ENCODE measurements at regions not wholly inside any gene's neighbourhood (a gene's known extent, or its start where the extent isn't known, plus 50 kb on each side); places are given as distances from the start of the nearest gene placed in this dataset.

DNA sequence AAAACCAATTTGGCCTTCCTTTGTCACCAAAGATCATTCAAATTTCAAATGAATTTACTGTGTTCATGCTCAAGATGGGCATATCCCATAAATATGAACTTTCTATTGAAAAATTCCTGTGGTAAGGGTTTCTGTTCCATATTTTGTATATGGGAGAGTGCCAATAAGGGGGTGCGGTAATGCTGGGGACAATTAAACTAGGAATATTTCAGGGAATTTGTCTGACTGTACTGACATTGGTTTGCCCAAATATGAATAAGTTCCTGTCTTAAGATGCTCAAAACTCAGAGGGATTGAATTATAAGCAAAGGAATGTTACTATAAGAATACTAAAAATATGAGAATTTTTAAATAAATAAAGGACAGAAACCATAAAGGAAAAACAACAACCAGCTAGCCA, 553.0 kb upstream of the MARCKS start:
- DNase-seq (ENCODE audit: low spot score) = no peak

DNA sequence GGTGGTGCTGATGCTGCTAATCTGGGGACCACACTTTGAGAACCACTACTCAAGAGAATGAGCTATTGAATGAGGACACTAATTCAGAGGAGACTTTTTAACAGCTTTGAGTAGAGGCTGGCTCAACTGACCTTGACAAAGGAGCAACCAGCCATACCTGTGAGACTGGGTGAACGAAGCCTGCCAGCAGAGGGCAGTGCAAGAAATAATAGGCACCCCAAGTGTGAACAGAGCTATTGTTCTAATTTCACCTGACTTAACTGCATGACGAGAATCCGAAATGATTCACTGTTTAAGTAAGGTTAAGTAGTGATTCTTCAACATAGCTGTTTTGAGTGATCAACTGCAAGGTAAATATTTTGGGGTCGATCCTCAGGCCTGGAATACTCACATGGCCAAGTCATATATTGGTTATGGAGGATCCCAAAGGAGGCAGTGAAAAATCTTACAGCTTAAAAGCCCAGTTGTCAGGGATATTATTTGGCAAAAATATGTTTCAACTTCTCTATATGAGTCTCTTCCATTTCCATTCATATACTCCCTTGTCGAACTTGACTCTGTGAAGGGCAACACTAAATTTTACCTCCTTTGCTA, 550.5 kb upstream of the MARCKS start:
- DNase-seq (ENCODE audit: low spot score) = peak; percentile 53

DNA sequence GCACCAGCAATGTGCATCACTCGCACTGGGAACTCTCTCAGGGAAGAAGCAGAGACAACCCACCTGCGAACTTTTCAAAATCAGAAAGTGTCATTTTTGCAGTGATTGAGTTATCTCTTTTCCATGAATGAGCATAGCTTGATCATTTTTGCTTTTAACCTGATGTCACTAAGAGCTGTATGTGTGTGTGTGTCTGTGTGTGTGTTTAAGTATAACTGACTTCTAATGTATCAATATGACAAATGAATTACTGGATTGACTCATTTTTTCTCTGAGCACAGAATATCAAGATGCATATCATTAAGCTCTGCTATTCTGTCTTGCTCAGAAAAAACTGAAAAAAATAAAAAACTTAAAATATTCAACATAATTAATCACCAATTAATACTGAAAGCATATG, 548.9 kb upstream of the MARCKS start:
- DNase-seq (ENCODE audit: low spot score) = no peak

DNA sequence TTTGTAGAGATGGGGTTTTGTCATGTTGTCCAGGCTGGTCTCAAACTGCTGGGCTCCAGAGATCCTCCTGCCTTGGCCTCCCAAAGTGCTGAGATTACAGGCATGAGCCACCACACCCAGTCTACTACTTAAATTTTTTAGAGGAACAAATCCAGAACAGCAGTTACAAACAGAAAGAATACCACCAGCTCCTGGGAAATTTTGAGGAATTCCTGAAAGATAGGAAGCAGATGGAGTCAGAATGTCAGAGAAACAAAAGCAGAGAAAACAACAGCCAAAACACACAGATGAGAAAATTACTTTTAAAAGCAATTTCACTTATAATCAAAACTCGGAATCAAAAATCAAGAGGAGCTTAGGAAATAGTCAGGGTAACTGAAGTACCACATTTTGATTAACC, 543.3 kb upstream of the MARCKS start:
- DNase-seq (ENCODE audit: low spot score) = no peak

DNA sequence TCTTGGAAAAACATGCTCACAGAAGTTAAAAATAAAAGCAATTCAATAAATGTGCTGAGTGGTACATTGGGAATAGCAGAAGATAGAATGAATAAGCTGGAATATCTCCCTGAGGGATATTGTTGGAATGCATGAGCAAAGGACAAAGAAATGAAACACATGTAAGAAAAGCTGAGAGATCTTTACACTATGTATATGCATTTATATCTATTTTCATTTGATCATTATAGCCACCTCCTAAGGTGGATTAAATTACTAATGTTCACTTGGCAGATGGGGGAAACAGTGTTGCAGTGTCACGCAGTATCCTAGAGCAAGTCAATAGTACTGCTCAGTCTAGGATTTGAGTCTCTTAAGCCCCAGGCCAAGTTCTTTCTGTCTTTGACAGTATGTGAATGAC, 542.0 kb upstream of the MARCKS start:
- DNase-seq (ENCODE audit: low spot score) = no peak

DNA sequence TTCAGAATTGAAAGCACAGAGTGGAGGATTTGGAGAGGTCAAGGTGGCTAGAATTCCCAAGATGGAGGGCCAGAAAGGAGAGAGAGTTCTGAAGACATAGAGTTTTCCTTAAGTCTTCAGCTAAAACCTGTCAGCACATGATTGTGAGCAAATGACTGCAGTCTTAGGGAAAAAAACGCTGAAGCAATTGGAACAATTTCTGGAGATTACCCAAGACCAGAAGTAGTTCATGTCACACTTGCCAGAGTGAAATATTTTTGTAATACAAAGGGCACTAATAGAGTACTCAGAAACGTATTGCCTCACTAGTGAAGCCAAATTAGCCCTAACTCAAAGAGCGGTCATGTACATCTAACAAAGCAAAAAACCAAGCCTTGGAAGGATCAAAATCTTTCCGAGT, 541.3 kb upstream of the MARCKS start:
- no peak for DNase-seq (ENCODE audit: low spot score)

DNA sequence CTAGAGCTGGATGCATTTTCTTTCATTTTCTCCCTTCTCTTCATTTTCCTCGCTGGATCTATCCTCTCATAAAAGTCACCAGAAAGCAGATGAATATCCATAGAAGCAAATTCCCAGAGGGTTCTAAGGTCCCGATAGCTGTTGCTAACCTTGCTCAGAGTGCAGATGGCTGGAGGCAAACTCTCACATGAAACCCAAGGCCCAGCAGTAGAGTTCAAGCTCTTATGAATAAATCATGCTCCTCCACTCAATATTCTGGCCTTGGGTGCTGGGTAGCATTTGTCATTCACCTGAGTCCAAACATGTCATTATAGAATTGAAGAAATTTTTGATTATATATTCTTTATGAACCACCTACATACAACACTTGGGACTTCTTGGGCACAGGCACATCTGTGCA, 539.7 kb upstream of the MARCKS start:
- DNase-seq (ENCODE audit: low spot score) = no peak

DNA sequence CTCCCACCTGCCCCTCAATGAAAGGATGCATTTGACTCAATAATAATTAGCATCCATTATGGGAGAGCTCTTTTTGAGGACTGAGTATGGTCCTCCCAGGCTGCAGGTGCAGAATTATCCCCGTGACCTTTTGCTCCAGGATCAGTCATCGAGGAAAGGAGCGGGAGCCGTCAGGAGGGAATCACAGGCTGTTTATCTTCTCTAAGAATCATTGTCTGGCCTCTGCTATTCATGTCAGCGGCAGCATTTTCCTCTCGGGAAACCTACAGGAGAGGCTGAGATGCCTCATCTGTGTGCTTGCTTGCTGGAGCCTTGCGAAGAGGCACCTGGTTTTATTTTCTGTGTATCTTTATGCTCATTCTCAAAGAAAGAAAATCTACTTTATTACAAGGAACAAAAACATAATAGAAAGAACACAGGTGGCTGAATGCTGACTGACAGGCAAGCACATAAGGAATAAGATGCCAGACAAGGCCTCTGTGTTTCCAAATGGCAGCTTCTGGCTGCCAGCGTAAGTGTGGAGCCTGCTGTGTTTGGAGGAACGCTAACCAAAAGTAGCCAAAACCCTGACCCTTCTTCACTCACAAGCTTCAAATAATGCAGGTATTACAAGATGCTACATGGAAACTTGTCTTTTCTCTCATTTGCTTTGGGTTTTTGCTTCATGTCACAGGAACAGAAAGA, 539.1 kb upstream of the MARCKS start:
- DNase-seq (ENCODE audit: low spot score) = no peak

DNA sequence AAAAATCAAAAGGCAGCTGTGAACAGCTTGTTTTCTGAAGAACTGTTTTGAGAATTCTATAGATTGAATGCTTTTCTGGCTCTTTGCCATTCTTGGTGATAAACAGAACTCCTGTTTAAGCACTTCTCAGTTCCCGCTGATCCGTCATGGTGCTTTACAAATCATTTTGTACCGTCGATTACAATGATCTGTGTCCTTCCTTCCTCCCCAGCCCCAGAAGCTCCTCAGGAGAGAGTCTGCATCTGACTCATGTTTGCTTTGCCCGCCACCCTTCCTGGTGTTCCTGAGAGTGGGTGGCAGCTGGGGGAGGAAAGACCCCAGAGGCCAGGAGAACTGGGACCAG, 538.6 kb upstream of the MARCKS start:
- DNase-seq (ENCODE audit: low spot score) = no peak

DNA sequence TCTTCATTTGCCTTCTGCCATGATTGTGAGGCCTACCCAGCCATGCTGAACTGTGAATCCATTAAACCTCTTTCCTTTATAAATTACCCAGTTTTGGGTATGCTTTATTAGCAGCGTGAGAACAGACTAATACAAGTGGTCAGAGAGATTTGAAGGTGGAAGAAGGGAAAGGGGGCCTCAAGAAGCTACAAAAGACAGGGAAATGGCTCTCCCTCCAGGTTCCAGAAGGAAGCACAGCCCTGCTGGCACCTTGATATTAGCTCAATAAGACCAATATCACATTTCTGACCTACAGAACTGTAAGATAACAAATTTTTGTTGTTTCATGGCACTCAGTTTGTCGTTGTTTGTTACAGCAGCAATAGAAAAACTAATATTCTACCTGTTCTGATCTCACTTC, 536.5 kb upstream of the MARCKS start:
- no peak for DNase-seq (ENCODE audit: low spot score)

DNA sequence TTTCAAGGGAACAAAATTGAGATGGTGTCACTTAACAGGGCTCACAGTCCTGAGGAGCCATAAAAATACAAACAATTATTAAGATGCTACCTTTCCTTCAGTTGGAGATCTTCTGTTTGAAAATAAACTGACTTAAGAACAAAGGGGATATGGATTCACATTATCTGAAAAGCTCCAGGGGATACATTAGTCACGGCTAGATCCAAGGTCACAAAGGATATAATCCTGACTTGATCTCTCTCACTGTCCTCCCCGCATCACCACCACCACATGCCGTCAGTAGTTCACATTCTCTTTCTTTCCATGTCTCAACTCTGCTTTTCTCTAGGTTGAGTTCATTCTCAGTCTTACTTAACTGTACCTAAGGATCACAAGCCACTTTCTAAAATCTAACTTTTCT, 530.4 kb upstream of the MARCKS start:
- DNase-seq (ENCODE audit: low spot score) = no peak

DNA sequence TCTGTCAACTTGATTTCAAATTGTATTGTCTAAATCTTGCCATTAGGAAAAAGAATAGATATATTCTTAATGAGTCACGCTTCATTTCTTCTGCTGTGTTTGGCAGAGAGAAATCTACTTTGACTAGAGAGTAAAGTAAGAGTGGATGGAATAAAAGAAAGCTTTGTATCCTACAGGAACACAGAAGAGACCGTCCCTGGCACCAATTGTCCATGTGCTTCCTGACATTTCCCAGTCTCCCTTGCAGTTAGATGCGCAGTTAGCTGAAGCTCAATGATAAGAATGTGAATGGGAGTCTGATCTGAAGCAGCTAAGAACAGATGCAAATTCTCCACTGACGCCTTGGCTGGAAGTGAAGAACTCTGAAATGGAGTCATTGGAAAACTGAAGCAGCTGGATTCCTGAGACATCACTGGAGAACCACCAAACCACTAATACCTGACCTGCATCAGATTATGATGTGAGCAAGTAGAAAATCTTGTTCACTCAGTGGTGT, 528.2 kb upstream of the MARCKS start:
- no peak for DNase-seq (ENCODE audit: low spot score)

DNA sequence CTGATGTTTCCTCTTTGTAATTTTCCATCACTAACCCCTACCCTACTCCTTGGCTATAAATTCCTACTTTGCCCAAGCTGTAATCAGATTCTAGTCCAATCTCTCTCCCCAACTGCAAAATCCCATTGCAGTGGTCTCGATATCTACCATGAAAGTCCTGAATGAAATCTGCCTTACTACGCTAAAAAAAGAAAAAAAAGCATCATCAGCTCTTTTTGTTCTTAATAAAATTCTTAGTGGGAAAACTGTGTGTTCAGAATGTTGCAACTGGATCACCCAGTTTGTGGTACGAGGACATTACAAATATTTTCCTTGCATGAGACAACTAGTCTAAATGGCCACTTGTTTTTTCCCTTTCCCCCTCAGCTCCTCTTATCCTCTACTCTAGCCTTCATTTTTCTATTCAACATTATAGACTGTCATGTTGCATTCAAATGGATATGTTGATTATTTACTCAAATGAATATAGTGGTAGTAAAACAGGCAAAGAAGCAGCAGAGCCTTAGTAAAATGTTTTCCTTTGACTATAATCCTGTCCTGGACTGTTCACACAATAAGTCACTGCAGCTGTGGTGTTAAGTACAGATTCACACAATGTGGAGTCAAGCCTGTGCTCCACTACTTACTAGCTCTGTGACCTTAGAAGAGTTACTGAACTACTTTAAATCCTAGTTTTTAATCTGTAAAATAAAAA, 527.1 kb upstream of the MARCKS start:
- no peak for DNase-seq (ENCODE audit: low spot score)

DNA sequence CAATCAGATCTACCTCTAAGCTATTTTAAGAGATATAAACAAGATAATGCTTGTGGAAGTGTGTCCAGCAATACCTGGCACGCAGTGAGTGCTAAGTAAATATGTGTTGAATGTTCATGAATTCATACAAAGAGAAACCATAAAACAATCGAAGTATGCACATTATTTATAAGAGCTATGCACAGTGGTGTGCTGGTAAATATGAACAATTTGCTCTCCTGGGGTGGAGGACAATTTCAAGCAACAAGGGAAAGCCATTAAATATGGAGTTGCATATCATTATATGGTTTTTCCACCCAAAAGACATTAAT, 526.6 kb upstream of the MARCKS start:
- DNase-seq (ENCODE audit: low spot score) = no peak

DNA sequence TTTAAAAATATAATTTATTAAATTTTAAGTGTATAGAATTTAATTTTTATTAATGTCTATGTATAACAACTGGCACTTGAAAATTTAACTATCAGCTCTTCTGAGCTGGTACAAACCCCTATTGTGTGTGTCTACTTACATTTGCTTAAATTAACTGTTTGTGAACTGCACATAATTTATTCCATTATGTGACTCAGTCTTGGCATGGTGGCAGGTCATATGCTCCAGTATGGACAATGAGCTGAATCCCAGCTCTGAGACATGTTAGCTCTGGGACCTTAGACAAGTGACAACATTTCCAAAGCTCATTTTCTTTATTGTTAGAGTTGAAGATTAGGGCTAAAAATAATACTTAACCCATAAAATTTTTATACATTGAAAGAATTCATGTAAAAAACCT, 526.1 kb upstream of the MARCKS start:
- no peak for DNase-seq (ENCODE audit: low spot score)

DNA sequence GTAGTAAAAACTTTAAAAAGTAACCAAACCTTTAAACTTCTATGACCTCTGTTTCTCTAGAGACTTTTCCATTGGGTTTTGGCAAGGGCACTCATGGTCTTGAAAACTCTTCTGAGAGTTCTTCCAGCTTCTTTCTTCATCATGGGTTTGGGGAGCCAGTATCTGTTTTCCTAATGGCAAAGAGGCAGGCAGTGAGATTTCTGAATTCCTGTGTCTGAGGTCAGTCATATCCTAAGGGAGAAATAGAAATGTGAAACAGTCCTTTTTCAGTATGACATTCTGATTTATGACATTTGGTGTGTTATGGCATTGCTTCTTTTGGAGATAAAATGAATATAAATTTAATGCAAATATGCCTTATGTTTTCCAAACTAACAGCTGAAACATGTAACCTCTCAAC, 518.5 kb upstream of the MARCKS start:
- DNase-seq (ENCODE audit: low spot score) = no peak

DNA sequence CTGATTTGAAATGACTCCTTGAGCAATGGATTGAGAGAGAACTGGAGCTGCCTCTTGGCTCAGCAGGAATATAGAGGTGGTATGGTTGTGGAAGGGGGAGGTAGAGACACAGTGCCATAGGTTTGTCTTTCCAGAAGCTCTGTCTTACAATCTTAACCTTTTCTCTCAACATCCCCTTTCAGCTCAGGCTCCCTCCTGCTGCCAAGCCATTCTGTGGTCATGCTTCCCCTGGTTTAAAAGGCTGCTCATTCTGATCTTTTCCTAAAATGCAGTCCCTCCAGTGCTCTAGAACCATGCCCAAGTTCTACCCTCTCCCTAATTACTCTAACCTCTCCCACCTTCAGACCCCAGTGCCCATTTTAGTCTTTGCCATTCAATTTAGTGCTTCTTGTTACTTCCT, 517.9 kb upstream of the MARCKS start:
- DNase-seq (ENCODE audit: low spot score) = no peak

DNA sequence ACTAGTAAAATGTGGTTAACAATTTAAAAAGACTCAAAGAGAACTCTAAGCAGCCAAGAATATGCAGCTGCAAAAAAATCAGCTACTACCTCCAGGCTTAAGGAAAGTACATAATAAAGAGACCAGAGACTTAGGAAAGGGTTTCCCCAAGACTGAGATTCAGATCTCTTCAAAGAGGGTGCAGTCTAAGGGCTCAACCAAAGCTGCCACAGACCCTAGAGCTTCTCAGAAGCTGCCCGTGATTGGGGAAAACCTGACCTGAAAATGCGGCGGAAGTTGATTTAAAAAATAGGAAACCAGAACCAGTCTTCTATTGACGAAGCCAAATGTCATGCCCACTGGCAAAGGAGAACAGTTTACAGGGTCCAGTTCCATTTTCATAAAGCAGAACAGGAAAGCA, 516.8 kb upstream of the MARCKS start:
- no peak for DNase-seq (ENCODE audit: low spot score)

DNA sequence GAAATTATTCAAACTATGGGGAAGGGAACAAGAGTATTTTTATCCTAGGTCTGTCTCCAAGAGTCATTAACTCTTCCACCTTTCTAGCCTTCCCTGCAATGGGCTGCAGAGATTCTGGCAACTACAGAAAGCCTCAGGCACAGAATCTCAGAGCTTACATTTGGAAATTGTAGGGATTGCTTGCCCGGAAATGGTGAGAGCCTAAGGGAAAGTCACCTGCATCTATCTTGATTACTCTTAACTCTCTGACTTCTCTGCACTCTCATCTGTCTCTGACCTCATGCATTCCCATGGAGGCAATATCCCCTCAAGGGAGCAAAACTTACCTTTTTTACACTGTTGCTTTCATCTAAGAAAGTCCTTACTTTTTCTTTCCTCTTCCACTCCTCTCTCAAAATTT, 513.2 kb upstream of the MARCKS start:
- DNase-seq (ENCODE audit: low spot score) = no peak

DNA sequence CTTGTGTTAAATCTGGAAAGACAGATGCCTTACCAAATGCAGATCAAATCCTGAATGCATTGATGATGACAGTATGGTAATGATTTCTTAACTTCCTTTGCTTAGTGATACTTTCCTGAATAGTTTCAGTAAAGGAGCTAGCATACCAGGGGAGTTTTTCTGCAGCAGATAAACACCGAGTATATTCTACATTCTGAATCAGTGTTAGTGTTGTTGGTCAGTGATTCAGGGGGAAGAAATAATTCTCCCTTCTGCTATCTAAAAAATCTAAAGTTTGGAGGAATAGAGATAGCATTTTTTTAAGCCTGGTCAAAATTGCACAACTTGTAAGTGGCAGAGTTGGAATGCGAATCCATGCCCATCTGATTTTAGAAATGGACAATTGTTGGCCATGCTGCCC, 512.2 kb upstream of the MARCKS start:
- no peak for DNase-seq (ENCODE audit: low spot score)

DNA sequence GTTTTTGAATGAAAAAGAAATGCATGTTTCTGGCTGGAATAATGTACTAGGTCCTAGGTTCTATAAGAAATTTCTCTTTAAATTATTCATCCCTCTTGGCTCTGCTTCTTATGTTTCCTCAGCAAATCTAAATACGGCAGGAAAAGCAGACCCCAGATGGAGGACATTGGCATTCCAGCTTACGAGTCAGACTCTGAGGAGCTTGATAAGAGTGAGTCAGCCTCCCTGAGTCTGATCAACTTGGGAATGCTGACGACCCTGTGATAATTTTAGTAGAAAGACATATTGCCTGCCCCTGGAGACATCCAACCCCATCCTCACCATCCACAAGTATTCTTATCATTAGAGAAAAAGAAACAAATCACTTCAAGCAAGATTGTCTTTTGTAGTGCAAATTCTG, 509.7 kb upstream of the MARCKS start:
- DNase-seq (ENCODE audit: low spot score) = no peak

DNA sequence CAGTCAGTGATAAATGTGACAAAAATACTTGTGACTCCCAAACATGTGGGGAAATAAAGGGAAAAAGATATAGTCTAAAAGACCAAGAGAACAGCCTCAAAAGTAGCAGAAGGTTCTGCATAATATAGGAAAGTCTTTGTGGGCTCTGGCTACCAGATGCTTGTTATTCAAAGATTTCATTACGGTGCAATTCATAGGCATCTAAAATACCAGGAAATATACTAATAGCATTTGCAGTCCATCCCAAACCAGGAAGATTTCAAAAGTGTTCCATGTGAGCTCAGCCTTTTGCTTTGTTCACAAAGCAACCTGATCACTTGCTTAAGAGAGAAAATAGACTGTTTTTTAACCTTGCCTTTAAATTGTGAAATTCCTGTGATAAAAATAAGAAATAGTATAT, 506.7 kb upstream of the MARCKS start:
- DNase-seq (ENCODE audit: low spot score) = no peak

DNA sequence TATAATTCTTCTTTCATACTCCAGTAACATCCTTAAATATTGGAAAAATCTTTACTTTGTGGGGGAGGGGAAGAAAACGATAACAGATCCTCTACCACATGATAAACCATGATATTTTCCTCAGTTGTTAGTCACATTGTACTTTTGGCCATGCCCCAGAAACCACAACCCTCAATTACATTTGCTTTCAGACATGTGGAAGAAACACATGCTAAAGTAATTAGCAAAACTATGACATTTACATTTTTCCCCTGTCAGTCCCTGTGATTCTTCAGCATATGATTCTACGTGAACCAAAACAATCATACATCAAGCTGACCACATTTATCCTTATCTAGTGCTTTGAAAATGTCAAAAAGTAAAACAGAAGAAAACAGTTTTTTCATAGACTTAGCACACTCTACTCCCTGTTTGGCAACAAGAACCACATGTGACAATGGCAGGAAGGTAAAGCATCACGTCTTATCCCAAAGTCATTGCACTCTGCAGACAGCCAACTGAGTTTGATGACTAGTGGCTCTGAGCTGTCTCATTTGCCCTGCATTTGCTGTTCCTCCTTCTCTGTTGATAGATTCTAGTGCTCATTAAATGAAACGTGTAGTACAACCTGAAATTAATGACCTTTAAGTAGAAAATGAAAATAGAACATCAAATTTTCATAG, 505.8 kb upstream of the MARCKS start:
- no peak for DNase-seq (ENCODE audit: low spot score)
